ENCODE measurements at regions not wholly inside any gene's neighbourhood (a gene's known extent, or its start where the extent isn't known, plus 50 kb on each side); places are given as distances from the start of the nearest gene placed in this dataset.

GRCh38 chr3:67947808-67948508, 293.5 kb upstream of the SUCLG2 start:
- H3K27me3 ChIP-seq = no peaks in the 10 kb centered on the region
- no peak for TF ChIP-seq POLR2A (IDR thresholded peaks at IDR 0.05)
- TF ChIP-seq CTCF (IDR thresholded peaks at IDR 0.05) = no peak
- no peak for TF ChIP-seq POLR2AphosphoS5 (IDR thresholded peaks at IDR 0.05; ENCODE audit: insufficient read depth in 1 of 2, low read depth in 1 of 2)
- no peak overlapping the region for H3K27ac ChIP-seq
- H3K9me3 ChIP-seq = no peaks in the 10 kb centered on the region
- DNase-seq (ENCODE audit: extremely low spot score in 2 of 2) = no peak
- no peaks in the 10 kb centered on the region for H3K36me3 ChIP-seq
- intact Hi-C loops (cut with DNase I) = no loop called here
- H3K4me3 ChIP-seq = no peak overlapping the region
- no peaks in the 10 kb centered on the region for H3K4me1 ChIP-seq

- intact Hi-C loops (cut with DNase I) = no loop called here
- Histone ChIP-seq H3K27ac (no peak overlapping the region), H3K4me3 (no peak overlapping the region), H3K9me3 (no peaks in the 10 kb centered on the region), H3K4me1 (no peaks in the 10 kb centered on the region), H3K36me3 (no peaks in the 10 kb centered on the region), H3K27me3 (no peaks in the 10 kb centered on the region)
- TF ChIP-seq POLR2AphosphoS5 (IDR thresholded peaks at IDR 0.05; ENCODE audit: insufficient read depth in 1 of 2, low read depth in 1 of 2) = no peak
- TF ChIP-seq POLR2A (IDR thresholded peaks at IDR 0.05) = no peak
- no peak for TF ChIP-seq CTCF (IDR thresholded peaks at IDR 0.05)
- no peak for DNase-seq (ENCODE audit: extremely low spot score in 2 of 2)
These were observed 292.0 kb upstream of the SUCLG2 start for GRCh38 chr3:67946436-67946835.

GRCh38 chr3:67943546-67943945, 289.1 kb upstream of the SUCLG2 start:
- Histone ChIP-seq H3K27ac (no peak overlapping the region), H3K36me3 (no peaks in the 10 kb centered on the region), H3K4me1 (no peaks in the 10 kb centered on the region), H3K9me3 (no peaks in the 10 kb centered on the region), H3K27me3 (no peaks in the 10 kb centered on the region), H3K4me3 (no peak overlapping the region)
- TF ChIP-seq CTCF (IDR thresholded peaks at IDR 0.05) = no peak
- no peak for TF ChIP-seq POLR2AphosphoS5 (IDR thresholded peaks at IDR 0.05; ENCODE audit: insufficient read depth in 1 of 2, low read depth in 1 of 2)
- no peak for TF ChIP-seq POLR2A (IDR thresholded peaks at IDR 0.05)
- no peak for DNase-seq (ENCODE audit: extremely low spot score in 2 of 2)
- intact Hi-C loops (cut with DNase I) = no loop called here

- DNase-seq (ENCODE audit: extremely low spot score in 2 of 2) = no peak
- Histone ChIP-seq H3K36me3 (no peaks in the 10 kb centered on the region), H3K4me1 (no peaks in the 10 kb centered on the region), H3K27ac (no peak overlapping the region), H3K27me3 (no peaks in the 10 kb centered on the region), H3K4me3 (no peak overlapping the region), H3K9me3 (no peaks in the 10 kb centered on the region)
- TF ChIP-seq CTCF (IDR thresholded peaks at IDR 0.05) = no peak
- TF ChIP-seq POLR2A (IDR thresholded peaks at IDR 0.05) = no peak
- no peak for TF ChIP-seq POLR2AphosphoS5 (IDR thresholded peaks at IDR 0.05; ENCODE audit: insufficient read depth in 1 of 2, low read depth in 1 of 2)
- intact Hi-C loops (cut with DNase I) = no loop called here
These were observed 287.1 kb upstream of the SUCLG2 start for GRCh38 chr3:67941433-67942030.

Measured in vagina (tissue), 2 donors.